ENCODE measurements at regions not wholly inside any gene's neighbourhood (a gene's known extent, or its start where the extent isn't known, plus 50 kb on each side); places are given as distances from the start of the nearest gene placed in this dataset.
A peak's percentile ranks its signal among the peaks of the same experiment; 100 is the strongest.

GRCh38 chr11:92626624-92627023 is 342.8 kb upstream of the MTNR1B start:
- no peak for DNase-seq

GRCh38 chr11:92627615-92628256 is 341.7 kb upstream of the MTNR1B start:
- peak; percentile 49 for DNase-seq

- peak; percentile 59 for DNase-seq
Measured at GRCh38 chr11:92628401-92629292, 340.8 kb upstream of the MTNR1B start.

- DNase-seq = no peak
Measured at GRCh38 chr11:92632495-92632894, 337.0 kb upstream of the MTNR1B start.

- no peak for DNase-seq
Measured at GRCh38 chr11:92633820-92634219, 335.6 kb upstream of the MTNR1B start.

GRCh38 chr11:92636543-92637188 is 332.8 kb upstream of the MTNR1B start:
- DNase-seq = no peak

GRCh38 chr11:92638678-92639077 is 330.8 kb upstream of the MTNR1B start:
- no peak for DNase-seq

GRCh38 chr11:92642177-92642931 is 327.1 kb upstream of the MTNR1B start:
- peak; percentile 60 for DNase-seq

GRCh38 chr11:92643827-92644226 is 325.6 kb upstream of the MTNR1B start:
- no peak for DNase-seq

- DNase-seq = no peak
Measured at GRCh38 chr11:92644595-92645445, 324.6 kb upstream of the MTNR1B start.

- DNase-seq = no peak
Measured at GRCh38 chr11:92651159-92651558, 318.3 kb upstream of the MTNR1B start.

GRCh38 chr11:92653454-92653853 is 316.0 kb upstream of the MTNR1B start:
- DNase-seq = peak; percentile 59

- no peak for DNase-seq
Measured at GRCh38 chr11:92656783-92657182, 312.7 kb upstream of the MTNR1B start.

GRCh38 chr11:92657226-92657625 is 312.2 kb upstream of the MTNR1B start:
- DNase-seq = no peak

GRCh38 chr11:92658733-92659132 is 310.7 kb upstream of the MTNR1B start:
- no peak for DNase-seq

GRCh38 chr11:92659793-92660192 is 309.7 kb upstream of the MTNR1B start:
- DNase-seq = peak; percentile 71

- peak; percentile 46 for DNase-seq
Measured at GRCh38 chr11:92662601-92663360, 306.7 kb upstream of the MTNR1B start.

GRCh38 chr11:92663539-92663938 is 305.9 kb upstream of the MTNR1B start:
- DNase-seq = peak; percentile 54

- no peak for DNase-seq
Measured at GRCh38 chr11:92667486-92668152, 301.8 kb upstream of the MTNR1B start.

GRCh38 chr11:92670308-92670890 is 299.1 kb upstream of the MTNR1B start:
- no peak for DNase-seq
